ENCODE measurements at regions not wholly inside any gene's neighbourhood (a gene's known extent, or its start where the extent isn't known, plus 50 kb on each side); places are given as distances from the start of the nearest gene placed in this dataset.
"Not testable (repeated sequence)": the region's sequence is repeated elsewhere in the genome, so short reads cannot be mapped to it uniquely, and the experiment has no call there.

DNA sequence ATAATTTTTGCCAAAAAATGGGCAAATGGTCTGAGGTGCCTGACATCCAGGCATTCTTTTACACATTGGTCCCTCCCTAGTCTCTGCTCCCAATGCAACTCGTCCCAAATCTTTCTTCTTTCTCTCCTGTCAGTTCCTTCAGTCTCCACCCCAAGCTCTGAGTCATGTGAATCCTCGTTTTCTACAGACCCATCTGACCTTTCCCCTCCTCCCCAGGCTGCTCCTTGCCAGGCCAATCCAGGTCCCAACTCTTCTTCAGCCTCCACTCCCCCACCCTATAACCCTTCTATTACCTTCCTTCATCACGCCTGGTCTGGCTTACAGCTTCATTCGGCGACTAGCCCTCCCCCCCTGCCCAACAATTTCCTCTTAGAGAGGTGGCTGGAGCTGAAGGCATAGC, 55.3 kb downstream of the BBS10 start:
- DNase-seq, result not testable (repeated sequence)

GRCh38 chr12:76292305-76292704, 55.9 kb downstream of the BBS10 start:
- DNase-seq, result not testable (repeated sequence)

DNA sequence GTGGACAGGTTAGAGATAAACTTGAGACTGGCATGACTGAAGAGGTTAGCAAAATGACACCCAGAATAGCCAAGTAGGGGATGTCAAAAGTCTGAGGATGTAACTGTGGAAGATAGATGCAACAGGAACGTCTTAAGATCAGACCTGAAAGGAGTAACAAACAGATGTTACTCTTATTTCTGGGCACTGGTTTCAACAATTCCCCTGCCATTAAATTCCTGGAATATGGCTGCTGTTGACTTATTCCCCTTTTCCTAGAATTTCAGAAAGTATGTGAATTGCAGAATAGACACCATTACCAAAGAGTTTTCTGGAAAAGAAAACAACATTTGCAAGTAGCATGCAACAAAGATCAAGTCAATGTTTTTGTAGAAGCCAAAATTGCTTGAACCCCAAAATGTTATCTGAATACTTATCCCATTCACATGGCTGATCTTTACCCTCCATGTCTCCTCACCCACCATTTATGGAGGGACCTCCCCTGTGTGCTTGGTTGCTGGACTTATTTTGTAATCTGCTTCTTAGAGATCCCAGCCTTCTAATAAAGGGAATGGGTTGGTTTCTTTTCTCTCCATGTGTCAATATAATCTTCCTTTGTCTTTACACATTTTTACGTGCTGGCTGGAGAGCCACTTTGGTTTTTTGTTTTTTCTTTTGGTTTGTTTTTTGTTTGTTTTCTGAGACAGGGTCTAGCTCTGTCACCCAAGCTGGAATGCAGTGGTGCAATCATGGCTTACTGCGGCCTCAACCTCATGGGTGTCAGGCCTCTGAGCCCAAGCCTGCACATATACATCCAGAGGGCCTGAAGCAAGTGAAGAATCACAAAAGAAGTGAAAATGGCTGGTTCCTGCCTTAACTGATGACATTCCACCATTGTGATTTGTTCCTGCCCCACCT, 57.0 kb downstream of the BBS10 start:
- no peak for DNase-seq

DNA sequence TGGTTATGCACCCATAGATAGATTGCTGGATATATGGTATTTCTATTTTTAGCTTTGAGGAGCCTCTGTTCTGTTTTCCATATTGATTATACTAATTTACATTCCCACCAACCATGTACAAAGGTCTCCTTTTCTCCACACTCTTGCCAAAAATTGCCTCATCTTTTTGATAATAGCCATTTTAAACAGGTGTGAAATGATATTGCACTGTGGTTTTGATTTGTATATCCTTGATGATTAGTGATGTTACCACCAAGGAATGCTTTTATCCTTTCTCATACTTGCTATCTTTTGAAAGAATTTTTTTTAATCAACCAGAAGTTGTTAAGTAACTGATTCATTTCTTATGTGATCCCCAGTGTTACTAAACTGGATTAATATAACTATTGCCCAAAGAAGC, 60.0 kb downstream of the BBS10 start:
- DNase-seq, result no peak

DNA sequence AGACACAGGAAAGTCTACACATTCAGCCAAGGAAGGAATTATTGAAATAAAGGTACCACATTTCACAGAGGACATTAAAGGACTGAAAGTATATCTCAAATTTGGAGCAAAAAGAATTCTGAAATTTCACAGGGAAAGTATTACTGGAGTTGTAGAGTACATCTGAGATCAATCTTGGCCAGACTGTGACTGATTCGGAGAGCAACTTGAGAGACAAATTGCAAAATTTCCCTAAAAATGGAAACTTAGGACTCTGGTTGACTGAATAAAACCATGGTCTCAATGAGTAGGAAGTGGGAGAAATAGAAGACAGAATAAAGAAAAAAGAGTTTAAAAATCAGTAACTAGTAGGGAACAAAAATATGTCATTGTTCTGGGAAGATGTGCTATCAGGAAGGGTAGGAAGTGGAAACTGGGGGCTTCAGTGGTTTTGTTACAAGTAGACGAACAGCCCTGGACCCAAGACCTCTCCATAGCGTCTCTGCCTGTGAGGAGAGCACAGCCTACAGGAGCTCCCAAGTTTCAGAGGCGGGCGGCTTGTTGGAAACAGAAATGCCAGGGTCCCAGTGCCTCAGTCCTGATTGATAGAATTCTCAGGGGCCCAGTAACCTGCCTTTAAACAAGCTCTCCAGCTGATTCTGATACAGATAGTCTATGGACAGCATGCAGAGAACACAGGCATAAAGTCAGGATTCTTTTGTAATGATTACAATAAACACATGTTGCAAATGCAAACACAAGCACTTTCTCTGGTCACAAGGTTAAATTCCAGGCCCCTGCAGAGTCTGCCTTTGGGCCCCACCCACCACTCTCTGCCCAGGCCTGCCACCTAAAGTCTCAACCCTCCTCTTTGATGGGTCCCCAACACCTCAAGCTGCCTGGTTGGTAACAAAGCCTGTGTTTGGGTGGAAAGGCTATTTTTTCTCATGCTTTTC, 63.1 kb downstream of the BBS10 start:
- DNase-seq, result no peak

DNA sequence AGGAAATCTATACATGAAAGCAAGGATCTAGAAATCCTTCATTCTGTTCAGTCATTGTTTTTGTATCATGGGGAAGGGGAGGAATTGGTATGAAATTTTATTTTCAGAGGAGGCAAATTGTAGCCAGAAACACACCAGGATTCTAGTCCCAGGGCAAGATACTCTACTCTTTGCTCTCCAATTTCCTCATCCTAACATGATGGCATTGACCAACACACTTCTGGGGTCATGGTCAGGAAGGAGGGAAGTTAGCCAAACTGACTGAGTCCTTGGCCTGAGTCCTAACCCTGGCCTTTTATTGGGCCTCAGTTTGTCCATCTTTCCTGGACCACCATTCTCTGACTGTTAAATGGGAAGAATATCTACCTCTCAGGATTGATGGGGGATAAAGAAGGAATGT, 65.5 kb downstream of the BBS10 start:
- no peak for DNase-seq

- no peak for DNase-seq
Measured at GRCh38 chr12:76277480-76277879, 70.7 kb downstream of the BBS10 start.

GRCh38 chr12:76276499-76277151, 71.6 kb downstream of the BBS10 start:
- DNase-seq, result no peak

GRCh38 chr12:76275511-76276093, 72.6 kb downstream of the BBS10 start:
- DNase-seq, result no peak

DNA sequence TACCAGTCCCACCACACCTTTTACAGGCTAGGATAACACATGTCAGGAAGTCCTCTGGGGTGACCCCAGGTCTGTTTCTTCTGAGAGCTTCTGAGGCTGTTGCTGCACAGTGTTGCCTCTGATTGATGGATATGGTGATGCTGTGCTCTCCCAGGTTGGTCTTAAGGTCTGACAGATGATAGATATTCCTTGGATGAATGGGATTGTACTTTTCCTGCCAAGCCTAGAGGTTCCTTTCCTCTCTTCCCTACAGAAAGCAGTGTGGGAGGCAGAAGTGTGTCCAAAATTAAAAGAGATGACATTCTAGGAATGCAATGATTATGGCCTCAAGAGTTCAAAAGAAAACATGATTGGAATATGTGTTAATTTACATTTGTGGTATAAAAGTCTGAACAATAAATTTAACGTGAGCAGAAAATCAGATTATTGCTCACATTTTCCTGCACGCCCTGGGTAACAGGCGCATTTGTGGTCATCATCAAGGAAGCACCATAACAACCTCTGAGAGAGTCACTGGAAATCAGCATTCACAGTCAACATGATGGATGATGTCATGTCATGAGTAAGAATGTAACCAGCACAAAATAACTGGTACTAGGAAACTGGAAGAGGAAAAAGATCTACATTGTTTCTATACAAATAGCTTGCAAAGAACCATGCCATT, 73.7 kb downstream of the BBS10 start:
- DNase-seq, result no peak

DNA sequence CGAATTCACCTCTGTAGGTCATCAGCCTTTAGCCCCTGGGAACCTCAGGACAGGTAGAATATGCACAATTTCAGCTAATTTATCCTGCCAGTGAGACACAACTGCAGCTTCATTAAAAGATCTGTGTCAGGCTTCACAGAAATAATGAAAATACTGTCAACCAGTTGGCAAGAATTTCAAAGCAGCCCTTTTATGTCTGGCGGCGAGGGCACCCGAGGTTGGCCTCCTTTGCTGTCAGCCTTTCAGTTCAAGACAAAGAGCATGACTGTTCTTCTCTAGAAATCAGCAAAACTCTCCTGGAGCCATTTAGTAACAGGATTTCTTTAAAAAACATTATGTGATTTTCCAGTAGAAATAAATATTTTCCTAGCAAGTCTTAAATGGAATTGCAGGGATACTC, 75.9 kb downstream of the BBS10 start:
- no peak for DNase-seq

GRCh38 chr12:76270657-76271358, 77.4 kb downstream of the BBS10 start:
- DNase-seq, result no peak

GRCh38 chr12:76268267-76268666, 79.9 kb downstream of the BBS10 start:
- DNase-seq, result no peak

DNA sequence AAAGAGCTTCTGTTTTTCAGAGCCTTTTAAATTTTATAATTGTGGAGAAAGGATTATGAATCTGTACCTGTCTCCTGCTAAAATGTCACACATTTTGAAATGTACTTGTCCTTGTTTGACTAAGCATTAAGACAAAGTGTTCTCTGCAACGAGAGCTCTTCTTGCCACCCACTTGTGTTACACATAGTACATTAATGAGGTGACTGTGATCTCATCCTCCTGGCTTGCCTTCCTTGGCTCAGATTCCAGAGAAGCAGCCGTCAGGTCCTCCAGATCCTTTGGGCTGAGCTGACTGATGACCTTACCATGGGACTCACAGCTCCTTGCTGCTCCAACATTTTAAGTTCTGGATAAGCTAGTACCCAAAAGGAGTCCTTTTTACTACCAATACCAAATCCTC, 81.4 kb downstream of the BBS10 start:
- DNase-seq, result no peak

GRCh38 chr12:76265424-76266180, 82.6 kb downstream of the BBS10 start:
- DNase-seq, result no peak

GRCh38 chr12:76264611-76265012, 83.6 kb downstream of the BBS10 start:
- no peak for DNase-seq

- no peak for DNase-seq
Measured at GRCh38 chr12:76263696-76264095, 84.5 kb downstream of the BBS10 start.

DNA sequence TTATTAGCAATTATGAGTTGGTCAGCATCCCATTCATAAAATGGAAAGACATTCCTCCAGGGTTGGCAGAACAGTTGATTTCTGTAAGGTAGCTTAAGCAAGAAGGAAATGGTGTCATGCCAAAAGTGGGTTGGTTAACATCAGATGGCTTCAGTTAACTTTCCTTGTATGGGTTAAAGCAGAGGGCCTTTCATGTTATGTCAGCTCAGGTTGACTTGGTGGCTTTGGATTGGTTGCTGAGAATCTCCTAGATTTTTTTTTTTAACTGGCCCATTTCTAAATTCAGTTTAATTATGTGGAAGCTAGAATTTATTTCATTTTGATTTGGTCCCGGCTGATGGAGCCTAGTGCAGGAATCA, 87.8 kb downstream of the BBS10 start:
- no peak for DNase-seq

DNA sequence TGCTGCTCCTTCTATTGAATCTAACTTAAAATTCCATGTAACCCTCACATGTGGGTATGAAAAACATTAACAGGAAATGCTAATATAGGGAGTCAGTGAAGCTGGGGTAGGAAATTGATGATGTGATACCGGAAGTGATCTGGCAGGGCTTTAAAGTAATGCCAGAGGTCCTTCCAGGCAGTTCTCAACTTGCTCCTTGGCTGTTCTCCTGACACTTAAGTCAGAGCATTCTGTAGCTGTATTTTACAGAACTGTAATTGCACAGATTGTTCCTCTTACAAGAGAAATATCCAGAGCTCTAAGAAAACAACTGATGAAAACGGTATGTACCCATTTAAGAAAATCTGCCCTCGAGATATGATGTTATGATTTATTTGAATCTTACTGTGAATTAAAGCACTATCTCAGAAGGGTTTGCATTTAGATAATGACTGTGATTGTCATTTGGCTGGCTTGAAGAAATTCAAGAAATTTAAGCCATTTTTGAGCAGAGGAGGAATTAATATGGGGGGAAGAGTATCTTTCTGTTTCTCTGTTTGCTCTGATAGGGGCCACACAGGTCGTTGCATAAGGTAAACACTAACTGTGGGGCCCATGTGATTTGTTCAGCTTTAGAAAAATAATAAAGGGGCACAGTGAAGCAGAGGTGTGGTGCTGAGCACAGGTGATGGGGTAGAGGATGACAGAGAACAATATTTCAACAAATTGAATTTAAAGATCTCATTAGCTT, 88.4 kb downstream of the BBS10 start:
- no peak for DNase-seq

DNA sequence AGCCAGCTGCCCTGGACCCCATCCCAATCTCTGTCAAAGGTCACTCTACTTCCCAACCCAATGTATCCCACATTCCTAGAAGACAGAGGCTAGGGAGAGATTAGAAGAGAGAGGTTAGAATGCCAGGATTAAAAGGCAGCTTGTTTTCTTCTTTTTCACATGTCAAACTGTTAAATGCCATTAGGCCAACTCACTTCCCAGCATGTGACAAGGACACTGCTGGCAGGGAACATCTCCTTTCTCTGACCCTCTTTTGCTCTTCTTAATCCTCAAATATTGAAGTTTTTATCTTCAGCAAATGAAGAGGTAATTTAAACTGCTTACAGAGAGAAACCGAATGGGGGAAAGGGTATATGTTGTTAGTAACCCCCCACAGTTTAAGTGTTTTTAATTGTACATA, 89.1 kb downstream of the BBS10 start:
- no peak for DNase-seq

All from stimulated activated naive CD4-positive, alpha-beta T cell (primary cell).